ENCODE measurements at regions not wholly inside any gene's neighbourhood (a gene's known extent, or its start where the extent isn't known, plus 50 kb on each side); places are given as distances from the start of the nearest gene placed in this dataset.

- no peaks in the 10 kb centered on the region for H3K36me3 ChIP-seq
- no peaks in the 10 kb centered on the region for H3K9me3 ChIP-seq
- no peak for DNase-seq
- intact Hi-C loops (cut with DNase I; ENCODE audit: low total_unique reads), result no loop called here
- no peaks in the 10 kb centered on the region for H3K27me3 ChIP-seq
- H3K4me3 ChIP-seq, result no peak overlapping the region
- H3K27ac ChIP-seq, result no peak overlapping the region
- WGBS, 5 donors, result 54 to 85% (median 82%) methylated on average over 4 of the region's 4 CpGs
- no peaks in the 10 kb centered on the region for H3K4me1 ChIP-seq
- TF ChIP-seq EP300 (IDR thresholded peaks at IDR 0.05), result no peak
- TF ChIP-seq POLR2AphosphoS5 (IDR thresholded peaks at IDR 0.05), result no peak
- TF ChIP-seq POLR2A (IDR thresholded peaks at IDR 0.05), result no peak
- TF ChIP-seq, protein P1, sequence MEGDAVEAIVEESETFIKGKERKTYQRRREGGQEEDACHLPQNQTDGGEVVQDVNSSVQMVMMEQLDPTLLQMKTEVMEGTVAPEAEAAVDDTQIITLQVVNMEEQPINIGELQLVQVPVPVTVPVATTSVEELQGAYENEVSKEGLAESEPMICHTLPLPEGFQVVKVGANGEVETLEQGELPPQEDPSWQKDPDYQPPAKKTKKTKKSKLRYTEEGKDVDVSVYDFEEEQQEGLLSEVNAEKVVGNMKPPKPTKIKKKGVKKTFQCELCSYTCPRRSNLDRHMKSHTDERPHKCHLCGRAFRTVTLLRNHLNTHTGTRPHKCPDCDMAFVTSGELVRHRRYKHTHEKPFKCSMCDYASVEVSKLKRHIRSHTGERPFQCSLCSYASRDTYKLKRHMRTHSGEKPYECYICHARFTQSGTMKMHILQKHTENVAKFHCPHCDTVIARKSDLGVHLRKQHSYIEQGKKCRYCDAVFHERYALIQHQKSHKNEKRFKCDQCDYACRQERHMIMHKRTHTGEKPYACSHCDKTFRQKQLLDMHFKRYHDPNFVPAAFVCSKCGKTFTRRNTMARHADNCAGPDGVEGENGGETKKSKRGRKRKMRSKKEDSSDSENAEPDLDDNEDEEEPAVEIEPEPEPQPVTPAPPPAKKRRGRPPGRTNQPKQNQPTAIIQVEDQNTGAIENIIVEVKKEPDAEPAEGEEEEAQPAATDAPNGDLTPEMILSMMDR (IDR thresholded peaks at IDR 0.05), result no peak
Measured at GRCh38 chr4:36461344-36461743, 179.9 kb downstream of the DTHD1 start.

- Histone ChIP-seq H3K27ac (no peak overlapping the region), H3K4me1 (no peaks in the 10 kb centered on the region), H3K4me3 (no peak overlapping the region), H3K27me3 (no peaks in the 10 kb centered on the region), H3K9me3 (no peaks in the 10 kb centered on the region), H3K36me3 (no peaks in the 10 kb centered on the region)
- intact Hi-C loops (cut with DNase I; ENCODE audit: low total_unique reads), result no loop called here
- TF ChIP-seq POLR2A (IDR thresholded peaks at IDR 0.05) (no peak), EP300 (IDR thresholded peaks at IDR 0.05) (no peak), POLR2AphosphoS5 (IDR thresholded peaks at IDR 0.05) (no peak)
- TF ChIP-seq, protein P1 (IDR thresholded peaks at IDR 0.05), result no peak
- WGBS, 5 donors, result 45 to 95% (median 51%) methylated on average over 2 of the region's 2 CpGs
- no peak for DNase-seq
Measured at GRCh38 chr4:36467670-36468069, 186.3 kb downstream of the DTHD1 start.

DNA sequence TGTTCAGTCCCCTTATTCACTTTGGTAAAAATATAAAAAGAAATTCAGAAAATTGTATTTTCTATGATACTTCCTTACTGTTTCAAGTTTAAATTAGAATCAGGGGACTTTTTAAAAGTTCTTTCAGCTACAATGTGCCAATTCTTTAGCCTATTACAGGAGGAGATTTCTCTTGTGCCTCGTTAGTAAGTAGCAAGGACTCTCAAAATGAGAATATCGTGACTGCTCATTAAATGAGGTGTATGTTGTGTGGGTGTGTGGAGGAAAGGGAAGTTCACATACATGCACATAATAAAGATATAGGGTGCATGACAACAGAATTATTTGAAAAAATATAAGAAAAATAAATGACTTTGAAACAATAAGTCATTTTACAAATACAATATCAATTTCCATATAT, 190.5 kb downstream of the DTHD1 start:
- intact Hi-C loops (cut with DNase I; ENCODE audit: low total_unique reads), result no loop called here
- Histone ChIP-seq H3K27ac (no peak overlapping the region), H3K9me3 (no peaks in the 10 kb centered on the region), H3K36me3 (no peaks in the 10 kb centered on the region), H3K4me3 (no peak overlapping the region), H3K4me1 (no peaks in the 10 kb centered on the region), H3K27me3 (no peaks in the 10 kb centered on the region)
- WGBS, 5 donors, result 80 to 85% (median 84%) methylated on average over 2 of the region's 2 CpGs
- no peak for DNase-seq
- no peak for TF ChIP-seq EP300 (IDR thresholded peaks at IDR 0.05)
- TF ChIP-seq POLR2A (IDR thresholded peaks at IDR 0.05), result no peak
- TF ChIP-seq, protein P1 (IDR thresholded peaks at IDR 0.05), result no peak
- TF ChIP-seq POLR2AphosphoS5 (IDR thresholded peaks at IDR 0.05), result no peak

GRCh38 chr4:36476135-36476534, 194.7 kb downstream of the DTHD1 start:
- intact Hi-C loops (cut with DNase I; ENCODE audit: low total_unique reads), result no loop called here
- Histone ChIP-seq H3K27ac (no peak overlapping the region), H3K9me3 (no peaks in the 10 kb centered on the region), H3K36me3 (no peaks in the 10 kb centered on the region), H3K27me3 (no peaks in the 10 kb centered on the region), H3K4me3 (no peak overlapping the region), H3K4me1 (no peaks in the 10 kb centered on the region)
- 81 to 89% (median 88%) methylated on average over 4 of the region's 4 CpGs for whole genome bisulfite sequencing, 5 donors
- TF ChIP-seq, protein P1 (IDR thresholded peaks at IDR 0.05), result no peak
- no peak for TF ChIP-seq POLR2AphosphoS5 (IDR thresholded peaks at IDR 0.05)
- TF ChIP-seq EP300 (IDR thresholded peaks at IDR 0.05), result no peak
- TF ChIP-seq POLR2A (IDR thresholded peaks at IDR 0.05), result no peak
- no peak for DNase-seq

Data from stomach (tissue), 8 donors.